Glomerular endothelial cell (primary cell): ENCODE measurements at regions not wholly inside any gene's neighbourhood (a gene's known extent, or its start where the extent isn't known, plus 50 kb on each side); places are given as distances from the start of the nearest gene placed in this dataset.

Source experiments
- DNase-seq: peaks from one replicate; pipeline ENCODE4 v3.0.0-alpha.2; 2011; ENCODE audit warnings: low read depth, low spot score; ENCODE audit errors: extremely low read depth

GRCh38 chr1:55860798-55861519, 645.8 kb upstream of the USP24 start:
- no peak for DNase-seq

DNA sequence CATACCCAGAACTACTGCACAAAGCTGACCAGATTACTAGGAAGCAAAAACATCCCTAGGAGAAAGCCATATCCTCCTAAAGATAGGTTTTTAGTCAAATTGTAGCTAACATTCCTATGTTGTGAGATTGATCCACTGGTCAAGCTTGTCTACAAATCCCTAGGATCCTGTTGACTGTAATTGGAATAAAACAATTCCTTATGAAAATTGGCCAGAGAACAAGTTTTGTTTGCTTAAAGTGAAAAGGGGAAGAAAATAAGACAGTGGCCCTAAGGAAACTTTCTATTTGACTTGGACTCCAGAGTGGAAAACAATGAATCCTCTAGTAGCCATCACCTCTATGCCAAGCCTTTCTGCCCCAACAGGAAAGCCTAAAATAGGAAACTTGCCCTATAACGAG, 645.2 kb upstream of the USP24 start:
- DNase-seq = no peak

DNA sequence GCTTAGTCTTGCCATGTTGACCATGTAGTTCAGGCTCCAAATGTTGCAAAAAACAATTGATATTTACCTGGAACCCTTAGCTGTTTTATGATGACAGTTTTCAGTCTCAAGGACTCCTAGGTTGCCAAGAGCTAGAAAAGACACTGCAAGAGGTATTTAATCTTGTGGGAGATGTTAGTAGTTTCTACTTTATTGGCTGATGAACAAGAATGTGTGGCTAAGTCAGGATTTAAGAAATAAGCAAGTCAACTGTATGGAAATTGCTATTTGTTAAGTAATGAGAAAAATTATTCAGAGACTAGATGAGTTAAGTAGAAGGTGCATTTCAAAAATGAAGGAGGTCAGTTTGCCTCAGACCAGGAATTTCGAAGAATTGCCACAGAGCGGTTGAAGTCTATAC, 639.7 kb upstream of the USP24 start:
- DNase-seq = no peak

DNA sequence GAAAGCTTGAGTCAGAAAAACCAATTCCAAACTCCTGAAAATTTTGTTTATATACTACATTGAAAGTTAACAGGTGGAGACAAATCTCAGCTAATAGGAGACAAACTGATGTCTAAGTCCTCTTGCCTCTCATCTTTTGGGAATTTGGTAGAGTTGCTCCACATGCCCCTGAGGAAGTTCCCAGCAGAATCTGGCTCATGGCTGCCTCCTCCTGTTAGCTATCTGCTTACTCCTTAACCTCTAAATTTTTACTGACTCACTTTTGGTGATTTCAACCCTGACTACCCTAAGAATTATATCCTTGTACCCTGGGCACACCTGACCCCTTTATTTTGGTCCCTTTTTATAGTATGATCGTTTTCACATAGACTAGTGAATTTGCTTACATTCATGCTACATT, 633.7 kb upstream of the USP24 start:
- DNase-seq = no peak

DNA sequence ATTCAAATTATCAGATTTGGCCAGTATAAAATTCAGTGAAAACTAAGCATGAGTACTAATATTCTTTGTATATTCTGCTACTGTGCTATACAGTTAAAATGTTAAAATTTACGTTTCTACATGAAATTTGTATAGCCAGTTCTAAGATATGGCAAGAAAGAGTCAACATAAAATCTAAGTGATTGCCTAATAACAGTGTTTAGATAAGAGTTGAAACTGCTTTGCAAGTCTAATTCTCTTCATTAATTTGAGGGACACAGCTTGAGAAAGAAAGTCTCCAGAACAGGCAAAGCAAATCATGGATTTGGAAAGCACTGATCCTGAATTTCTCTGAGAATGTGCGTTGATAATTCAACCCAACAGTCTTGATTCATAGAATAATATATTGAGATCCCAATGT, 630.9 kb upstream of the USP24 start:
- DNase-seq = no peak

DNA sequence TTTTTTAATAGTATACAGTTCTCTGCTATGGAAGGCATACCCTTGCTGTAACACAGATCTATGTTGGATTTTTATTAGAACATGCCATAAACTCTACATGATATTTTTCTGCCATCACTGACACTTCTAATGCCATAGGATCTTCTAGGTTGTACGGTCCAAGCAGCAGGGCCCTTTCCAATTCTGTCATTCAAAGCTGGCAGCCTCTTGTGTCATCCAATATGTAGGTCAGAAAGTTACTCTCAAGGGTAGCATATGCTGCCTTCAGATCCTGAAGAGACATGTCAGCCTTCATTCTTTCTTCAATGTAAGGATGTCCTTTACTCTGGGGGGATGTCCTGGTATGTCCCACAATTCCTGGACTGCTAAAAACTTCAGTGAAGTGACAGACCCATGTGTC, 629.2 kb upstream of the USP24 start:
- no peak for DNase-seq

- DNase-seq = no peak
These were observed 624.5 kb upstream of the USP24 start for GRCh38 chr1:55839626-55840025.

DNA sequence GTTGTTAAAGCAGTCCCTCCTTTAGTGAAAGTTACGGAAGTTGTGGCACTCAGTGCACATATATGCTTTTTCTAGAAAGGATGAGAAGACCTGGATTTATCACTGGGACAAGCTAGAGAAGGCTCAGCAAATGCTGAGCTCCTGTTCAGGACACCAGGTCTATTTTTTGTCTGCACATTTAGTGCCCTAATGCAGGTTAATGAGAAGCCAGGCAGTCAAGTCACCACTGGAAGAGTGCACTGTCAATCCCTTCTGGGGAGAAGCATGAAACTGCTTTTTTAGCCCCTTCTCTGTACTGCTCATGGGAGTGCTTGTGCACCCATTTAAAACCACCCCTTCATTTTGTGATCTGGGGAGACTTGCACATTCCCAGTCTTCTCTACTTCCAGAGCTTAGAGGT, 624.1 kb upstream of the USP24 start:
- DNase-seq = no peak

GRCh38 chr1:55836086-55836485, 620.9 kb upstream of the USP24 start:
- no peak for DNase-seq

- no peak for DNase-seq
These were observed 618.4 kb upstream of the USP24 start for GRCh38 chr1:55833529-55834091.

DNA sequence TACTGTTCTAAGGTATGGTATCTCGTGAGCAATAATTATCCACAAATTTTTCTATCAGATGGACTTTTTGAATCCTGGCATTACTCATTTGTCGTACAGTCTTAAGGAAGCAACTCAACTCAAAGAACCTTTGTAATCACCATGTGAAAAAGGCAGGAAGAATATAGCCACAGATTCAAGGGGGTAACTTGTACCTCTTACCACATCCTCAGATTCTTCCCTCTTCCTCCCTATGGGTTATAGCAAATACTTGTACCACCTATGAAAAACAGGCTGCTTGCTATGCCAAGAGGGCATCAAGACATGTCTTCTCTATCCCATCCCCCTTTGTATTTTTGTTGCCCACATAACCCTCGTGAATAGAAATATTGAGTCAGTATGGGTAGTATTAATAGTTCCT, 616.6 kb upstream of the USP24 start:
- DNase-seq = no peak

- DNase-seq = no peak
These were observed 612.9 kb upstream of the USP24 start for GRCh38 chr1:55828044-55828443.

DNA sequence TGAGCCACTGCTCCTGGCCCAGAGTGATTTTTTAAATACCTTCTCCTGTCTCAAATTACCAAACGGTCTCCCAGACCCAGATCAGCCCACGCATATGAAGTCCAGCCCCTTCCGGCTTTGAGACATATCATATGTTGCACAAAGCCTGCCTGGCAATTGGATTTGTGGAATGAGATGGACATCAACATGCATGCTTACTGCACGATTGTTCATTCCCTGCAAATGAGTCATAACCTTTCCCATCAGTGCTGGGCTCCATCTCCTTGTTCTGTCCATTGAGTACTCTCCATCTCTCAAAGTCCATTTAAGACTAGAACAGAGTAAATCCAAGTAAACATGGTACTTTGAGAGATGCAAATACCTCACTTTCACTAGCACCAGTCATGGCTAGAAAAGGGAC, 612.2 kb upstream of the USP24 start:
- DNase-seq = no peak

GRCh38 chr1:55826381-55827080, 611.4 kb upstream of the USP24 start:
- no peak for DNase-seq

DNA sequence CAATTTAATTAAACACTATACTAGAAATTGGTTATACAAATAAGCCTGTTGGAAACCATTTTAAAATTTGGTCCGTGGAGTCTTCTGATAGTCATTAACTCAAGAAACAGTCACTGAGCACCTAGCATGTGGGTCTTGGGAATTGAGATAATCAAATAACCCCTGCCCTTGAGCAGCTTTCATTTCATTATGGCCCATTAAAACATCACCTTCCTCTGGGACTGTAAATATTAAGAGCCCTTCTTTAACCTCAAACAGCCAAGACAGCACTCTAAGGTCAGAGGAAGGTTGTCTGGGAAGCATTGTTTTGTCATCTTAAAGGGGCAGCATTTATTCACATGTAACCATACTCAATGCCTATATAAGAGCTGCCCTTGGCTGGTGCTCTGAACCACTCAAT, 610.3 kb upstream of the USP24 start:
- DNase-seq = no peak

GRCh38 chr1:55824251-55824640, 609.1 kb upstream of the USP24 start:
- DNase-seq = no peak

GRCh38 chr1:55823541-55824250, 608.5 kb upstream of the USP24 start:
- DNase-seq = no peak

- DNase-seq = no peak
These were observed 607.7 kb upstream of the USP24 start for GRCh38 chr1:55822891-55823290.

DNA sequence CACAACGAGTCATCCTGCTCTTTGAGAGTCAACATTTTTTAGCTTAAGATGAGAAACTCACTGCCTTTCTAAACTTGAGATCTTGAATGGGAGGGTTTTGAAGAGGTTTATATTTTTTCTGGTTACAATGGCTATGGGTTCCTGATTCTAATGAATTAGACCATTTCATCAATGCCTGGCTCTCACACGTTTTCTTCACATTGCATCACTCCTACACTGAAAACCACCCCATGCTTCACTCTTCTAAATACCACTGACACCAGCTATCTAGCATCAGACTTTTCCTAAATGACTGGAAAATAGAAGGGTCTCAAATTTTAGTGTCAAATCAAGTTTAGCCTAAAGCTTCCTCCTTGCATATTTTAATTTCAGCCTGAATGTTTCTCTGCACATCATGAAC, 606.1 kb upstream of the USP24 start:
- DNase-seq = no peak

- no peak for DNase-seq
These were observed 605.3 kb upstream of the USP24 start for GRCh38 chr1:55820501-55820900.

DNA sequence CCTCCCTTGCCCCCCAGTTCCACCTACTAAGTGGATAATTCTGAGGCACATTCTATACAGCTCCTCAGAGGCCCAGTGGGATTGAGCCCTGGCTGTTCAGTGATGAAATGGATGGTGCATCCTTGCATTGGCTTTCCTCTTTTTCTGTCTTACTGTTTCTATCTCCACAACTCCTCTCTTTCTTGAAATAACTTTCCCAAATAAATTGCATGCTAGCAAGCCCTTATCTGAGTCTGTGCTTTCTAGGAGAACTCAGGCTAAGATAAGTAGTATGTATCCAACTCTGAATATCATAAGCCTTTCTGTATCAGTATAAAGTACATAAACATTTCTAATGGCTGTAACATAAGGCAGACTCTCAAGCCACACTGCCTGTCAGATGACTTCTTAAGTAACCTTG, 603.8 kb upstream of the USP24 start:
- no peak for DNase-seq
